Smooth muscle cell of the brain vasculature (primary cell): ENCODE measurements at regions not wholly inside any gene's neighbourhood (a gene's known extent, or its start where the extent isn't known, plus 50 kb on each side); places are given as distances from the start of the nearest gene placed in this dataset.

Source experiments
- DNase-seq: peaks from one replicate; pipeline ENCODE4 v3.0.0-alpha.2; 2012; ENCODE audit warnings: low read depth, low spot score

DNA sequence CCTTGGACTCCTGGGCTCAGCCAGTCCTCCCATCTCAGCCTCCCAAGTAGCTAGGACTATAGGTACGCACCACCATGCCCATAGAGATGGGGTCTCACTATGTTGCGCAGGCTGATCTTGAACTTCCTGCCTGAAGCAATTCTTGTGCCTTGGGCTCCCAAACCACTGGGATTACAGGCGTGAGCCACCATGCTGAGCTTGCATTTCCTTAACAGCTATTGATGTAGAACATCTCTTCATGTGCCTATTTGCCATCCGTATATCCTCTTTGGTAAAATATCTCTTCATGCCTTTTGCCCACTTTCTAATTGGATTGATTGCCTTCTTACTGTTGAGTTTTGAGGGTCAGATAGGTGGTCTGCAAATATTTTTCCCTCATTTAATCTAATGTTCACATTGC, 208.9 kb upstream of the TLE3 start:
- no peak for DNase-seq

DNA sequence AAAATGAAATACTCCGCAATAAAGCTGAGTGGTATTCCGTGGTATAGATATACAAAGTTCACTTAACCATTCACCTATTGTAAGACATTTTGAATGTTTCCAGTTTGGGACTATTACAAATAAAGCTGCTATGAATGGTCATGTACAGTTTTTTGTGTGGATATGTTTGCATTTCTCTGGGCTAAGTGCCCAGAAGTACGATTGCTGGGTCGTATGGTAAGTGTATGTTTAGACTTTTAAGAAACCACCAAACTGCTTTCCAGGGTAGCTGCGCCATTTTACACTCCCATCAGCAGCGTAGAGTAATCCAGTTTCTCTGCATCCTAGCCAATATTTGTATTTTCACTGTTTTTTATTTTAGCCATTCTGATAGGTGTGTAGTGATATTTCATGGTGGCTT, 208.4 kb upstream of the TLE3 start:
- DNase-seq = no peak

DNA sequence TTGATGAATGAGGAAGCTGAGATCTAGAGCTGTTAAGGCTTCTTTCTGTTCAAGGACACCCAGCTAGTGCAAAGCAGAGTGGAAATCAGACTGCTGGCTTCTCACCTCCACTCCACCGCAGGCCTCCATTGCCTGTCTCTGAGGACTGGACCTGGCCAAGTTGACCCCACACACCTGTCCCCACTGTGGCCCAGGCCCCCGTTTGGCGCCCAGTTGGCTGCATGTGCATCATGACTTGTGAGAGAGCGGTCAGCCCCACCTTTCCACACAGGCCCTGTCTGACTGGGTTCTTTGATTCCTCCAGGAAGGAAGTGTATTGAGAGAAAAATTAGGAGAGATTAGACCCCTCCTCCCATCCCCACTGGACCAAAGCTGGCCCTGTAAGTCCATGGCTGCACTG, 206.3 kb upstream of the TLE3 start:
- no peak for DNase-seq

DNA sequence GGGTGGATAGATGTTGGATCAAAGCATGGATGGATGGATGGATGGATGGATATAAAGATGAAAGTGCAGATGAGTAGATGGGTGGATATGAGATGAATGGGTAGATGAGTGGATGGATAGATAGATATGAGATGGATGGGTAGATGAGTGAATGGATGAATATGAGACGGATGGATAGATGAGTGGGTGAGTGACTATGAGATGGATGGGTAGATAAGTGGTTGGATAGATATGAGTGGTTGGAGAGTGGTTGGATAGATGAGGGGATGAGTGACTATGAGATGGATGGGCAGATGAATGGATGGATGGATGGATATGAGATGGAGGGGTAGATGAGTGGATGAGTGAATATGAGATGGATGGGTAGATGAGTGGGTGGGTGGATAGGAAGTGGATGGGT, 204.6 kb upstream of the TLE3 start:
- DNase-seq = no peak

DNA sequence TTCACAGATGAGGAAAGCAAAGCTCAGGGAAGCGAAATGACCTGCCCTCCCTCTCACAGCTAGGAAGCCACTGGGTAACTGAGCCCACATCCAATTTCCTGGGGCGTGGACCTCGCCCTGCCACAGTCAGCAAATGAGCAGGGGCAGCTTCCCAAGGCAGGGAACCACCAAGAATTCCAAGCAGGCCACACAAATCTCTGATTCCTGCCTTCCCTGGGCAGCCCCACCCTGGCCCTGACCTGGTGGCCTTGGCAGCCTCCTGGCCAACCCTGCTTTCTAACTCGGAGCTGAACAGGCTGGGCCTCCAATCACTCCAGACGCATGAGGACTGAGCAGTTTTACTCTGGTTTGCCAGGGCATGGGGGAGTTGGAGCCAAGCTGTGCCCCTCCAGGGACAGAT, 203.7 kb upstream of the TLE3 start:
- DNase-seq = no peak

DNA sequence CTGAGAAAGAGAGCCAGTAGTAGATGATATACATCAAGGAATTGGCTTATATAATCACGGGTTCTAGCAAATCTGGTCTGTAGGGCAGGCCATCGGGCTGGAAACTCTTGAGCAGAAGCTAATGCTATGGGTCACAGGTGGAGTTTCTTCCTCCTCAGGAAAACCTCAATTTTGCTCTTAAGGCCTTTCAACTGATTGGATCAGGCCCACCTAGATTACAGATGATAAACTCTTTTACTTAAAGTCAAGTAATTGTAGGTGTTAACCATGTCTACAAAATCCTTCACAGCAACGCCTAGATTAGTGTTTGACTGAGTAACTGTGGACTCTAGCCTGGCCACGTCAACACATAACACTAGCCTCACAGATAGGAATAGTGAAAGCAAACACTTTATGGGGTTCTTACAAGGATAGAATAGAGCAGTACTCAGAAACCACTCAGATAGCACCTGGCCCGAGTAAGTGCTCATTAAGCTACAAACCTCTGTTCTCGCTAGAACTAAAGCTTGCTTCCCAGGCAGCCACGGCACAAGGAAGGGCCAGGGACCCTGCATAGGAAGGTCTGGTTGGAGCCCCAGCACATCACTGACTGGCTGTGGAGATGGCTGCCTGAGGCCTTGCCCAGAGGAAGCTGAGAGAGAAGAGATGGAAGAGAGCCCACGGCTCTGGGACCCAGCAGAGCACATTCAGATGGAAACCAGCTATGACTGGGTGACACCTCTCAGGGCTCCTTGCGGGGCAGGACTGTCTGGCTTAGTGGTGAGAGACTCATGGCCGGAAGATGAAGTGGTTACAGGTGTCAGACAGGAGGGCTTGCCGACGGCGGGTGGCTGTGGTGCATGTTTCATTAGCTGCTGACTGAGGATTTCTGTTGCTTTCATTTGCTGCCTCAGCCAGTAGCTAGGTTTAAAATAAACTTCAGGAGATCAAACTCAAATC, 202.5 kb upstream of the TLE3 start:
- DNase-seq = no peak

DNA sequence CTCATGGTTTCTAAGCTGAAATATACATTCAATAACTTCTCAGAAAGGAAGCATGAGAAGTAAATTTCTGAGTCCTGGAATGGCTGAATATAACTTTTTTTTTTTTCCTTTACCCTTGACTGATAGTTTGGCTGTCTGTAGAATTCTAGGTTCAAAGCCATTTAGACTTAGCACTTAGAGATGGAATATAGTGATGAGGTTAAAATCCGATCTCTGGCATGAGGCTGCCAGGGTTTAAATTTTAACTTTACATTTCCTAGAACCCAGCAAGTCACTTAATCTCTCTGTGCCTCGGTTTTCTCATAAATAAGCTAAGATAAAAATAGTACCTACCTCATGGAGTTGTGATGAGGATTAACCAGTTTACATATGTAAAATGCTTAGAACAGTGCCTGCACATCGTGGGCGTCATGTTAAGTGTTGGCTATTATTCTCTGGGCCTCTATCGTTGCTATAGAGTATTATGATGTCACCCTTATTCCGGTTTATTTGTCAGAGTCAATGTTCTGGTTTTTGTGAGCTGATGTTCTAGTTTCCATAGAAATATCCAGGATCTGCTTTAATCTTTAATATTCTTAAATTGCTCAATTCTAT, 199.8 kb upstream of the TLE3 start:
- no peak for DNase-seq

DNA sequence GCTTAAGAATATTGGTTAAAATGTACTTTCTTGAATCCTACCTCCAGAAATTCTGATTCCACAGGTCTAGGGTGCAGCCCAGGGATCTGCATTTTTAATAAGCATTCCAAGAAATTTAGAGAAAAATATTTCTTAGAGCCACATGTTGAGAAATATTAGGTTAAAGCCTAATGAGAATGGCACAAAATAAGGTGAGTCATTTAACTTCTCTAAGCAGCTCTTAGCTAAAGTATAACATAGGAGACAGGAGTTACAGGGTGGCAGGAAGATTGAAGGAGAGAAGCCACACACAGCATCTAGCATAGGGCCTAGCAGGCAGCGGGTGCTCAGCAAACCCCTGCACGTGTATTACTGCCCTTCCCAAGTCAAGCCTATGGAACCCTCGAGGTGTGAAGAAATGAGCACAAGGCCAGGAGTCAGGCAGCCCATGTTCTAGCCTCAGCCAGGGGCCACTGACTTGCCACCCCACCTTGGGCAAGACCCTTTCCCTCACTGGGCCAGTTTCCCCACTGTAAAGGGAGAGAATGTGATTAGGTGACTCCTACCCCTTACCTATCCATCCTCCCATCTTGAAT, 197.1 kb upstream of the TLE3 start:
- no peak for DNase-seq

DNA sequence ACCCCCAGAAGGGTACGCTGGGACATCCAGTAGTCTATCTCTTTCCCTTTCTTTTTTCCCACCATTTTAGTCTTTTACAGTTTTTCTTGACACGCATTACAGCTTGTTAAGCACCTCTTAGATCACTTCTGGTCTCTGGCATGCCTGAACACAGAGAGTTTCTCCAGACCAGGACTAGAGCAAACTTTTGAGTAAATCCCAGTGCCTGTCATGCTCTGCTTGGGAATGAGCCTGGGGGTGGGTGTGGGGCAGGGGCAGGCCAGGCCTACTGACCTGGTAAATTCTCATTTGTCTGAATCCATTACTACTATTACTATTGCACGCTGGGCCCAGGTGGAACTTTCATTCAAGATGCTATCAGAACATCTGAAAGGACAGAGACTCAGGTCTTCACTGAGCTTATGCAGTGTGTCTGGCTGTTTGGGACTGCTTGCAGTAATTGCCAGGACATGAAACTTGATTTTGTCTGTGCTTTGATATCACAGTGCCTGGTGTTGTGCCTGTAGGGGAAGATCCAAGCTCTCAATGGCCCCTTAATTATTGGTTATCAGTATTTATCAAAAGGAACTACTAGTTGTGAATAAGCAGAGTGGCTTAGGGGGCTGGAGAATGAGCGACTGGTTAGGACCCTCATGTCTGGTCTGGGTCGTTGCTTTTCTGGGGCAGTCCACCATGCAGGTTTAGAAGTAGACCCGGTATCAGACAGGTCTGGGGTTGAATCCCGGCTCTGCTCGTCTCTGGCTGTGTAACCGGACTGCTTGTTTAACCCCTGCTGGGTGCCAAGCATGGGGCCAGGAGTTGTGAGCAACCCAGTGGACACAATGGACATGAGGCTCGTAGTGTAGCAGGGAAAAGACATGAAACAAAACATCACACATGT, 196.1 kb upstream of the TLE3 start:
- DNase-seq = no peak

DNA sequence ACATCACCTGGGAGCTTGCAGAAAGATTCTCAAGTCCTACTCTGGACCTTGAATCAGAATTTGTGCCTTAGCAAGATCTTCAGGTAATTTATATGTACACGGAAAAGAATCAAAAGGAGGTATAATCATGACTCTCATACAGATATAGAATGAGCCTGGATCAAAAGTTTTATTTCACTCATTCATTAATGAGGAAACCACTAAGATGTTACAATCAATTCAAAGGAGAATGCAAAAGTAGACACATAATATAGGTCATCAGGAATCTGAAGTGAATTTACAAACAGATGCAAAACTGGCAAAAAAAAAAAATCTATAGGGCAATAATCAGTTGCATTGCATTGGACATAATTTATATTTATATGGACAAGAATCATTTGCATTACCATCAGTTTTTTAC, 195.4 kb upstream of the TLE3 start:
- no peak for DNase-seq

DNA sequence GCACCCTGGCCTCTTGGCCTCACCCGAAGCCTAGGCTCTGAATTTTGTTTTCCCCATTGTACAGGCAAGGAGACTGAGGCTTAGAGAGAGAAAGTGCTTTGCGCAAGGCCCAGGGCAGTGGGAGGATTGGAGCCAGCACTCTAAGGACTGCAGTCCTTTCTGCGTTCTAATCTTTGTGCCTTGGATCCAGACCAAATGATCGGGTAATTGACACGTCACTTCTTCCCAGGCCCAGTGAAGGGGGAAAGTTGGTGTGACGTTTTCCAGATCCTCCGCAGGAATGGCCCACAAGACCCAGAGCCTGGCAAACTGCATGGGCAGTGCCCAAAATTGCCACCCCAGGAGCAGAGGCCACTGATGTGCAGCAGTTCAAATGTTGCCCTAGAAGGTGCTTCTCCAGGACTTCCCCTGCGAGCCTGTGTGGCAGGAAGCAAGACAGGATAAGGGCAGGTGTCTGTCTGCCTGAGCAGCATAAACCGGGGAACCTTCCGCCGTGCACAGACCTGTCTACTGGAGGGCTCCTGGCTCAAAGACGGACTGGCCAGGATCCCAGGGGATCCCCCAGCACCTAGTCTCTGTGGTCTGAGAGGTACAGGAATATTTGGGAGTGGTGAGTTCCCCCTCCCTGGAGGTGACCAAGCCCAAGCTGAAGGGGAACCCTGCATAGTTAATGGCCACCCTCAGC, 194.5 kb upstream of the TLE3 start:
- DNase-seq = no peak

DNA sequence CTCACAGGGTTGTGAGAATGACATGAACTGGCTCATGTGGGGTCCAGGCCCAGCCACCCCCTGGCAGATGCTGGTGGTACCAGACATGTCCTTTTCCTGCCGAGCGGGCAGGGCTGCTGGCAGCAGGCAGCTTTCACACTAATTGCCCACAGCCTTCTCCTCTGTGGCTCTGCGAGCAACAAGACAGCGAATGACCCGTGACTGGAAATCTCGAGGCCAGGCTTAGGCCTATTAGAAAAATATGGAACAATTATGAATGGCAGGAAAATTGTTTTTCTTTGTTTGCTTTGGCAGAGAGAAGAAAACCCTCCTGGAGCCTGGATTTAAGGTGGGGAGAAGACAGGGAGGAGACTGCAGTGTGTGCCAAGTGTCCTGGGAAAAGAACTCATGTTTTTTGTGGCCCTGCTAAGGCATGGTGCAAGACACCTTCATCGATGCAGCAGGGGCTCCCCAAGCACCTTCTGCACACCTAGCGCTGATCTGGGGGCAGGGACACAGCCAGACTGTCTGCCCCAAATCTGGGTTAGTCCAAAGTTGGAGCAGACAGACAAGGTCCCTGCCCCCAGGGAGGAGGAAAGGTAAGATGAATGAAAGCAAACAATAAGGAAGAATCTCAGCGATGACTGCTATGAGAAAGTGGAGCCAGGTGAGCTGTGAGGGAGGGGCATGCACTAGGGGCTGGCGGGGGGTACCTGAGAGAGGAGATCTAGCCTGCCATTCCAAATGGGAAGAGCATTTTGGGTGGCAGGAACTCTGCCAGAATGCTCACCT, 193.8 kb upstream of the TLE3 start:
- no peak for DNase-seq

DNA sequence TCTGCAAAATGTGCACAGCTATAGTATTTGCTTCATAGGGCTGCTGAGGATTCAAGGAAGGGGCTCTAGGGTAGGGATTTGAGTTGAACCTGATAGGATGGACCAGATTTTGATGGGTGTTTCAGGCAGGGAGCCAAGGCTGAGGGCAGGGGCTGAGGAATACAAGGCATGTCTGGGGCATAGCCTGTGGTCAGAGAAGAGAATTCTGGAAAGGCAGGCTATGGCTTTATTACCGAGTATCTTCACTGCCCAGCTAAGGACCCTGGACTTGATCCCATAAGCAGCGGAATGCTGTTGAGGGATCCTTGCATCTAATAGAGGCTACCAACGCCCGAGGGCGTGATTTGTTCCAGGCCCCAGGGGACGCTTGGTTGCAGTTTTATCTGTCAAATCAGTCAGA, 193.0 kb upstream of the TLE3 start:
- no peak for DNase-seq

DNA sequence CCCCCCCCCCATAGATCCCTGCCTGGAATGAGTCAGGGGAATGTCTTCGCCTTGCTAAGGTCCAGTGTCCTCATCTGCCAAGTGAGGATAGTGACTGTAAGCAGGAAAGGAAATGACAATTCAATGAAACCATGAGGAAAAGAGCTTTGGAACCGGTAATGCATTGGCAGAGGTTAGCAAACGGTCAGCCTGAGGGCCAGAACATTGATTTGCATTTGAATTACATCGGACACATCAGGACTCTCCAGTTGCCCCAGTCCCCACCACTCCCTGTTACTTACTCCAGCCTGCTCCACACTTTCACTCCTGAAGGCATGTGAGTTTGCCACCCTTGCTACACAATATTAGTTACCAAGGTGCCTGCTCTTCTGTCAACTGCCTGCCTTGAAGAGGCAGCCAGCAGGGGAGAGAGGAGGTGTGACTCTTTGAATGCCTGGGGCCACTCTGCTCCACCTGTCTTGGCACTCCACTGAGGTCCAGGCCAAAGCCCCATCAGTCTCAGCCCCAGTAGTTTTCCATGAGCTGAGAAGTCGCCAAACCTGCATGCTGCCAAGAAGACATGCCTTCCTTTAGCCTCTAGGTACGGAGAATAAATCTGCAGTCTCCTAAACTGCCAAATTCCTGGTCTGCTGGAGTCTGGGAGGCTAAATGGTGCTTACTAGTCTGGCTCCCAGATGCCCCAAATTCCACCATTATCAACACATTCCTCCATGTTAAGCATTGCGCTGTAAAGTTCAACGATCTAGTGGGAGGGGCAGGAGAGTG, 191.7 kb upstream of the TLE3 start:
- no peak for DNase-seq

DNA sequence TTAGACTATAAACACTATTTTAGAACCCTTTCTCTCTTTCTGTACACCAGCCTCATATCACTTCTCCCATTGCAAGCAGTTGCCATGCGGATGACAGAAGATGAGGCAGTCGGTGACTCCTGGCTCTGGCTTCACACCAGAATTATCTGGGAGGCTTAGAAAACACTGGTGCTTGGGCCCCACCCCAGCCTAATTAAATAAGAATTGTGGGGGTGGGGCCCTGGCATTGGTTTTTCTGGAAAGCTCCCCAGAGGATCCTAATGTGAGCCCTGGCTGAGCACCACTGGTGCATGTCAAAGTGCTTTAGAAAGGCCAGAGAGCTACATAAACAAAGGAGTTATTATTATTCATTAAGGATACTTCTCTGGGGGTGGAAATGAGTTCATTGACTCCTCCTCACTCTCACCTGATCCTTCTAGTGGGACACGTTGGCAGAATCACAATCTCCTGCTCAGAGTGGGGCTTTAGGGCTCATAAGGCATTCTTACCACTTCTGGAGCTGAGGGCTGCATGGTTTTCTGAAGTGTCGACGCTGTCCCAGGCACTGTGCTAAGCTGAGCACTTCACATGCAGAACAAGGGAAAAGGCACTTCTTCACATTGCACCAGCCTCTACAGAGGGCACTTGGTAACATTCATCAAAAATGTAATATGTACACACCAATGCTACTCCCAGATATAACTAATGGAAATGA, 188.5 kb upstream of the TLE3 start:
- DNase-seq = no peak

DNA sequence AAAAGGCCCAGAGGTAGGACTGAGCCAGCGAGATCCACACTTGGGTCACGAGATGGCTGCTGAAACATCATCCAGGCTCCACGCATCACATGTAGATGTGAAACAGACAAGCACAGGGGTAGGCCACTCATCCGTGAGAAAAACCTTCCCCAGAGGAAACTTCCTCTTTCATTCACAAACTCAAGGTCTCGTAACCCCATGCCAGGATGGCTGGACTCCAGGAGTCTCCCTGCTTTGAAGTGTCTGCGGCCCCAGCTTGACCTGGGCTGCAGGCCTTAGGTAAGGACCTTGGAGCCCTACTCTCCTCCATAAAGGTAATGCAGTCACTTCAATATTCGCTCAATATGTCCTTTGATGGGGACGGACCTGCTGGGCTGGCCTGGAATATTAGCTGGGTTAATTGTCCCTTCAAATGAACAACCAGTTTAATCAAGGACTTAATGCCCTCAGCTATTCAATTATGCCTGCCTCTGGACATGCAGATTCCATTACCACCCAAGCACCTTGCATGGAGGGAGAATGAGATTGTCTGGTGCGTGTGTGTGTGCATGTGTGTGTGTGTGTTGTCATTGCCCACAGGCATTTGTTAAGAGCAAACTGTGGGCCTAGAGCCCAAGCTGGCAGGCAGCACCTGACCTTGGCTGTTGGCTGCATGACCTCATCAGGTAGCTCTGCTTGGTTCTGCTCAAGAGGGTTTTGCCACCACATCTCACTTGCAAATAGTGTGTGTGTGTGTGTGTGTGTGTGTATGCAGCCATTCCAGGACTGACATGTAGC, 186.9 kb upstream of the TLE3 start:
- DNase-seq = no peak

DNA sequence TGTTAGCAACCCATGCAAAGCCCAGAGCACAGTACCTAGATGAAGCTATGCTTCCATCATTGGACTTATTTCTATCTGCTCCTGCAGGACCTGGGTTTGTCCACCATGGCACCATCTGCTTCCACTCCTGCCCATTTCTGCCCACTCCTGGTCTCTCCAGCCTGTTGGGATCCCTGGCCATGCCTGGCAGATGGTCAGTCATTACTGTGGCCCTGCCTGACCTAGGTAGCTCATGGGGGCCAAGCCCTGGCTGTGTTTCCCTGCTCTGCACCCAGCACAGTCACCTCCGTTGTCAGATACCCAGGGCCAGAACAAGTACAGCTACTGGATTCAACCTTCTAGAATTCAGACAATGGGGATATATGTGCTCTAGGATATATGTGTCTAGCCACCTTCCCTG, 185.8 kb upstream of the TLE3 start:
- DNase-seq = no peak

DNA sequence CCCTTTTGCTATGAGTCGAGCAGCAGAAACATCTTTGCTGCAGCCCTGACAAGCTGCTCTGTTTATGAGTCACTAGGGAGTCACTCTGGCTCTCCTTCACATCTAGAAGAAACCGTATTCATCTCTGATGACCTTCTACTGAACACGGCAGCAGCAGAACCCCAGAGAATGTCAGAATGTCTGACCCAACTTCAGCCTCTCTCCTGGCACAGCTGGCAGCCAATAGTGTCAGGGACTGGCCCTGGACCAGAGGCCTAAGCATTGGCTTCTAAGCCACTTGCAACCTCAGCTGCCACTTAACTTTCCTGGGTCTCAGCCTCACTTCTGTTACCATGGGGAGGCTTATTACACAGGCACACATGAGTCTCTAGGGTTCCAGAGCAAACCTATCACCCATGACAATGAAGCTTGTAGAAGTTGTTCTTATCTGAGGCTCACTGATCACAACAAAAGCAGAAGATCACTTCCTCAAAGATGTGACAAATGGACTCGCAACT, 184.1 kb upstream of the TLE3 start:
- DNase-seq = no peak
